Loucy (cell line): ENCODE measurements at regions not wholly inside any gene's neighbourhood (a gene's known extent, or its start where the extent isn't known, plus 50 kb on each side); places are given as distances from the start of the nearest gene placed in this dataset.

Experiments
- H2AFZ ChIP-seq: fragments of 200-600 bp; sonication (generic); 2 replicates; pipeline ENCODE4 v1.6.0; 2016; ENCODE audit warnings: antibody characterized with exemption, mild to moderate bottlenecking, low read length, moderate library complexity
- H3F3A ChIP-seq: fragments of 200-600 bp; 2 replicates; pipeline ENCODE4 v1.6.0; 2016; ENCODE audit warnings: antibody characterized with exemption, low read depth, mild to moderate bottlenecking
- H3K27me3 ChIP-seq: fragments of 200-600 bp; sonication (generic); 2 replicates; pipeline ENCODE4 v1.6.1; 2014; ENCODE audit warnings: low read length, mild to moderate bottlenecking; ENCODE audit not compliant: insufficient read depth, poor library complexity, severe bottlenecking
- H3K36me3 ChIP-seq: fragments of 200-600 bp; sonication (generic); 2 replicates; pipeline ENCODE4 v1.6.1; 2016; ENCODE audit warnings: low read length; ENCODE audit not compliant: insufficient read depth
- H3K4me1 ChIP-seq: fragments of 200-600 bp; sonication (generic); 2 replicates; pipeline ENCODE4 v1.5.1; 2014; ENCODE audit warnings: low read length, mild to moderate bottlenecking; ENCODE audit not compliant: insufficient read depth, poor library complexity, severe bottlenecking
- H3K4me2 ChIP-seq: fragments of 200-600 bp; sonication (generic); 2 replicates; pipeline ENCODE4 v1.6.0; 2014; ENCODE audit warnings: antibody characterized with exemption, low read length, low read depth, mild to moderate bottlenecking; ENCODE audit not compliant: poor library complexity, severe bottlenecking
- H3K4me3 ChIP-seq: fragments of 200-600 bp; sonication (generic); 2 replicates; pipeline ENCODE4 v1.5.1; 2014; ENCODE audit warnings: low read length, mild to moderate bottlenecking, mixed read lengths; ENCODE audit not compliant: poor library complexity, severe bottlenecking
- H3K79me2 ChIP-seq: fragments of 200-600 bp; sonication (generic); 2 replicates; pipeline ENCODE4 v1.6.1; 2014; ENCODE audit warnings: low read length; ENCODE audit not compliant: insufficient read depth
- H3K9ac ChIP-seq: fragments of 200-600 bp; sonication (generic); 2 replicates; pipeline ENCODE4 v1.6.0; 2014; ENCODE audit warnings: mild to moderate bottlenecking, low read depth, low read length, moderate library complexity; ENCODE audit not compliant: poor library complexity, severe bottlenecking
- H3K9me2 ChIP-seq: fragments of 200-600 bp; sonication (generic); replicated peaks from 2 replicates; pipeline ENCODE4 v1.6.1; 2016; ENCODE audit warnings: low read depth, low read length, mixed read lengths
- H3K9me3 ChIP-seq: fragments of 200-600 bp; sonication (generic); 2 replicates; pipeline ENCODE4 v1.6.1; 2014; ENCODE audit warnings: mild to moderate bottlenecking, antibody characterized with exemption, low read length, low read depth; ENCODE audit not compliant: insufficient read depth
- H4K20me1 ChIP-seq: fragments of 200-600 bp; sonication (generic); 2 replicates; pipeline ENCODE4 v1.6.0; 2014; ENCODE audit warnings: antibody characterized with exemption, low read length, mild to moderate bottlenecking; ENCODE audit not compliant: insufficient read depth, poor library complexity, severe bottlenecking
- EZH2phosphoT487 ChIP-seq: fragments of 200-600 bp; IDR thresholded peaks from 2 replicates; pipeline ENCODE4 v1.6.1; 2018; ENCODE audit warnings: antibody characterized with exemption, mild to moderate bottlenecking, moderate library complexity, borderline replicate concordance
- TF ChIP-seq, protein P1 (sequence below): fragments of 200-600 bp; sonication (generic); conservative IDR thresholded peaks from 2 replicates; pipeline ENCODE4 v1.5.1; 2014; ENCODE audit warnings: mild to moderate bottlenecking, antibody characterized with exemption, low read length

DNA sequence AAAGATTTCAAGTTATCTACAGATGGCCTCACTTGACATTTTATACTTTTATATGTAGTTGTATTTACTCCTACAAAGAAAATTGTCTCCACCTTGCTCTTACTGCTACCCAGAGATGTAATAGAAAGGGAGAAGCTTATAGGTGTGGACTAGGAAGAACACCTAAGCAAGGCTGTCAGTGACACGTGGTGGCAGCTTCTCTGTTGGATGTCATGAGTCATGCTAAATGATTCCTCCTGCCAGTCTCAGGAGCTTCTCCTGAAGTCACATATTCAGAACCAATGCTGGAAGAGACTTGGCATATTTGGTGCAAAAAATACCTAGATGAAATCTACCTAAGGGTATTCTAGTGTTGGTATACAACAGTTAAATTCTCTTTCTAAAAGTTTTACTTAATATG lies 184.7 kb downstream of the LRRC3B start:
- Histone ChIP-seq H4K20me1 (no peaks in the 10 kb centered on the region), H3K9me2 (no peaks in the 10 kb centered on the region), H3K9me3 (no peaks in the 10 kb centered on the region), H3K4me3 (no peak overlapping the region), H2AFZ (no peak overlapping the region), H3K4me2 (no peak overlapping the region), H3K79me2 (no peaks in the 10 kb centered on the region), H3K9ac (no peak overlapping the region), H3K36me3 (no peaks in the 10 kb centered on the region), H3K27me3 (no peaks in the 10 kb centered on the region), H3F3A (no peaks in the 10 kb centered on the region), H3K4me1 (no peaks in the 10 kb centered on the region)
- TF ChIP-seq, protein P1, sequence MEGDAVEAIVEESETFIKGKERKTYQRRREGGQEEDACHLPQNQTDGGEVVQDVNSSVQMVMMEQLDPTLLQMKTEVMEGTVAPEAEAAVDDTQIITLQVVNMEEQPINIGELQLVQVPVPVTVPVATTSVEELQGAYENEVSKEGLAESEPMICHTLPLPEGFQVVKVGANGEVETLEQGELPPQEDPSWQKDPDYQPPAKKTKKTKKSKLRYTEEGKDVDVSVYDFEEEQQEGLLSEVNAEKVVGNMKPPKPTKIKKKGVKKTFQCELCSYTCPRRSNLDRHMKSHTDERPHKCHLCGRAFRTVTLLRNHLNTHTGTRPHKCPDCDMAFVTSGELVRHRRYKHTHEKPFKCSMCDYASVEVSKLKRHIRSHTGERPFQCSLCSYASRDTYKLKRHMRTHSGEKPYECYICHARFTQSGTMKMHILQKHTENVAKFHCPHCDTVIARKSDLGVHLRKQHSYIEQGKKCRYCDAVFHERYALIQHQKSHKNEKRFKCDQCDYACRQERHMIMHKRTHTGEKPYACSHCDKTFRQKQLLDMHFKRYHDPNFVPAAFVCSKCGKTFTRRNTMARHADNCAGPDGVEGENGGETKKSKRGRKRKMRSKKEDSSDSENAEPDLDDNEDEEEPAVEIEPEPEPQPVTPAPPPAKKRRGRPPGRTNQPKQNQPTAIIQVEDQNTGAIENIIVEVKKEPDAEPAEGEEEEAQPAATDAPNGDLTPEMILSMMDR, result no peak
- no peak for TF ChIP-seq EZH2phosphoT487

GRCh38 chr3:26825454-26825853 lies 202.9 kb downstream of the LRRC3B start:
- Histone ChIP-seq H3K9me3 (peaks cover 2% of the 10 kb centered on the region; the same call in 1 of the 2 replicates), H3F3A (no peaks in the 10 kb centered on the region), H3K79me2 (no peaks in the 10 kb centered on the region), H3K4me2 (no peak overlapping the region), H3K9ac (no peak overlapping the region), H4K20me1 (no peaks in the 10 kb centered on the region), H3K4me3 (no peak overlapping the region), H3K9me2 (no peaks in the 10 kb centered on the region), H3K36me3 (no peaks in the 10 kb centered on the region), H3K4me1 (no peaks in the 10 kb centered on the region), H3K27me3 (no peaks in the 10 kb centered on the region), H2AFZ (no peak overlapping the region)
- no peak for TF ChIP-seq EZH2phosphoT487
- TF ChIP-seq, protein P1, result no peak

DNA sequence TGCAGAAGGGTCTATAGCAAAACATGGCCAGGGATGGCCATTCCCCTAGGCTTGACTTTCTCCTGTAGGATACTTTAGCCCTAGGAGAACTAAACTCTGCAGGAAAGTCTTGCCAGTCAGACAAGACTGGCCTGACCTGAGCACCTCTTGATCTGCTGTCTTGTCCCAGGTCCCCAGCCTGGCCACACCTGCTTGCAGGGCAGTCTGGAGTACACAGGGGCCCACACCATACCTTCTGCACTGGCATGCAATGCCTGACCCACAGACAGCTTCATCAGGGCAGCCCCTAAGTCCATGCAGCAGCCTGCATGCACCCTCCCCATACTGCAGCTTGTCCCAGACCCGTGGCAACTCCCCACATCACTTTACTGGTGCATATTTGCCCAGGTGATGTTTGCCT lies 204.6 kb downstream of the LRRC3B start:
- Histone ChIP-seq H3K9me3 (peaks cover 2% of the 10 kb centered on the region; the same call in 1 of the 2 replicates), H3K4me2 (no peak overlapping the region), H3K9me2 (no peaks in the 10 kb centered on the region), H3K4me1 (no peaks in the 10 kb centered on the region), H3K4me3 (no peak overlapping the region), H2AFZ (no peak overlapping the region), H3K9ac (no peak overlapping the region), H3F3A (no peaks in the 10 kb centered on the region), H3K36me3 (no peaks in the 10 kb centered on the region), H3K27me3 (no peaks in the 10 kb centered on the region), H4K20me1 (no peaks in the 10 kb centered on the region), H3K79me2 (no peaks in the 10 kb centered on the region)
- TF ChIP-seq, protein P1, result no peak
- TF ChIP-seq EZH2phosphoT487, result no peak
